ENCODE measurements at regions not wholly inside any gene's neighbourhood (a gene's known extent, or its start where the extent isn't known, plus 50 kb on each side); places are given as distances from the start of the nearest gene placed in this dataset.

DNA sequence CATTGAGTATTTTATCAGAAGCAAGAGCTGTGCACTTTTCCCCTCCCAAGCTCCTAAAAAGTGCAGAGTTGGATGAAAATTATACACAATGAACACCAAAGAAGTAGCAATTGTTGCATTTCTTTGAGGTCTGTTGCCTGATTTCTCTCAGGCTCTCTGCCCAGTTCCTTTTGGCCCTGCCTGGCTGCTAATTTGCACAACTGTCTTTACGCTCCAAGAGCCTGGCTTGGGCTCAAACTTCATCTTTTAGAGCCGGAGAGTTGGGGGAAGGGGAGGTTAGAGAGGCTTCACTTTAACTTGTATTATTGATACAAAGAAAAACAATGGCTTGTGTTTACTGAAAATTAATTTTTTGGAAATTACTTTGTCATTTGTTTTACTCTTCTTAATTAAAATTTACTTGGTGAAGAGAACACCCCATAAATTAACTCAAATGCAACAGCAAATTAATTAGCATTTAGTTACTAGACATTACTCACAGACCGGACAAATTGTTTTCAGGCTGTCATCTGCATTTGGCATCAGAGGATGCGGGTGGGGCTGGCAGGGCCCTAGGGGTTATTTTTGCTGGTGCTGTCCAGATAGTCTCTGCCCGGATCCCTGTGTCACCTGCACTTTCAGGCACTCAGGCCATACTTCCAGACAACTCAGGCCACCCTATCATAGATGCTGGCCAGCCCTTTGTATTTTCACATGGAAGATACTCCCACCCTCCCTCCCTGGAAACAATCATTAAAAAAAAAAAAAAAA lies 407.3 kb downstream of the NXPE2 start:
- DNase-seq: no peak

DNA sequence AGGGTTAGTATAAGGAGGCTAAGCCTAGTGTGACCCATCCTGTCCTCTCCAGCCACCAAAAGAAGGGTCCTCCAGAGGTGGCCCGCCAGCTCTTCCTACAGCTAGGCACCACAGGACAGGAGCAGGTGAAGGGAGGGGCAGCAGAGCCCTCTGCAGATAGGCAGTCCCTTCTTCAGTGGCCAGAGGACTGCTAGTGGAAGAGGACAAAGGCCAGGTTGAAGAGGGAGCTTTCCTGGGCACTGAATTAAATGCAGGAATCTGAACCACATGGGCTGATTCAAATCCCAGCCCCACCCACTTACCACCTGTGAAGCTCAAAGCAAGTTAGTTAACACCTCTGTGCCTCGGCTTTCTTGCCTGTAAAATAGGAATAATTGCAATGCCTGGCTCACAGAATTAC lies 409.5 kb downstream of the NXPE2 start:
- DNase-seq: no peak

DNA sequence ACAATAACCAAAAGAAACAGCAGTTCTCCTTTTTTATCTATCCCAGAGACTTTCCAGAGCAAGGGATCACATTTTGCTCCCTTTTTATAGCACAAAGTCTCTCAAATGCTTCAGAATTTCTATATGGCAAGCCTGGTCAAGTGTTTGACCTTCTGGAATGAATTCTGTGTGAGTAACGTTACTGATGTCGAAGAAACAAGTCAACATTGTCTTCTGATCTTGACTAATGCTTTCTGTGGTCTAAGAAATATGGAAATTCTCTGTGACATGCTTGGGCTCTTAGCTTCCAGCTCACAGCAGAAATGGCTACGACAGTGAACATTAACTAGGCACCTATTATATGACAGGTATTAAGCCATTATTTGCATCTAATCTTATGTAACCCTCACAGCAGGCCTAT lies 411.7 kb downstream of the CADM1 start:
- DNase-seq: no peak

DNA sequence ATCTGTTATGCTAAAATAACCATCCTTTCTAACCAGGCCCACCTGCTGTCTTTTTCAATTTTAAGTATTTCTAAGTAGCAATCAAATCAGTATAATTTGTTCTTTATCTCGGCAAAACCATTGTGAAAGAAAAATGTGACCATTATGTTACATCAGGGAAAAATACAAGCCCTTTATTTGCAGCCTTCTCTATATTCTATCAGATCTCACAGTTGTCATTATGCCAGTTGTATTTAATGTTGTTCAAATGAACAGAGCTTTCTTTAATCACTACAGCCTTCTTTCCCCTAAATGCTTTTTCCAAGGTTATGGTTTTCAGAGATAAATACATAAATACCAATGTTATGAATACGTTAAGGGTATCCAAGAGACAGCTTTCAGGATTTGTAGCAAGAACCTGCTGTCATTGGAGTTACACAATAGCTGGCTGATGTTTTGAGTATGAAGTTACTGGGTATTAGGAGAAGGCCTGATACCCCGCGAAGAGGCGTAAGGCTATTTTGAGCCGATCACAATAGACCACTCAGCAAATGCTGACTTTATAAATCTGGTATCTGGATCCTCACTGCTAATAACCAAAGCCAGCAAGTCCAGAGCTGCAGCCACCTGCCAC lies 406.3 kb downstream of the CADM1 start:
- no peak for DNase-seq

DNA sequence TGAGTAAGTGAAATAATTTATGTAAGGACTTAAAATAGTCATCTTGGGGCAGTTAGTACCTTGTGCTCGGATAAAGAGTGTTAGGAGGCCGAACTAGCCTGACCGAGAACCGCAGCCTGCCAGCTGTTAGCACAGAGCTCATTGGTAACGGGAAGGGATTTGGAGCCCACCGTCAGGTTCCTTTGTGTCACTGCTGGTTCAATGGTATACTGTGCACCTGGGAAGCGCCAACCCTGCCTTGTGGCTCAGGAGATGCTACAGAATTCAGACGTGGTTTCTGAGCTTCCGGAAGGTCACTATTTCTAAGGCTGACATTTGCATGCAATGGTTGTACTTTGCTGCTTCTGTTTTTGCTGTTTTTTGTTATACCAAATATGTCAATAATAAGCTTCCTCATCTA lies 403.5 kb downstream of the CADM1 start:
- no peak for DNase-seq

DNA sequence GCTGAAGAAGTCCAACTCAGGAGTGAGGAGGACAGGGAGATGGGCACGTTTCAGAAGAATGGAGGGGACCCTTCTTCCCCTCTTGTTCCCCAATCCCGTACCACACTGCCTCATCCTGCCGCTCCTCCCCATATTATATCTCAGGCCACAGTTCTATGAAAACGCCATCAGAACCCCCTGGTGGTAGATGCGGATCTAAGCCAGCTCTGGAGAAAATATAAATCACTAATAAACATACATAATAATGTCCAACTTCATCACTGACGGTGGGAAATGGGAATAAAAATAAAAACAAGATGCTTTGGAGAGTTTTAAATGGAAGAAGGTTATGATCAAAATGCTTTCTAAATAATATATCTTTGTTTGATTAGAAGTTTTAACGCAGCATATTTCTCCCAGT lies 400.3 kb downstream of the CADM1 start:
- DNase-seq: no peak

DNA sequence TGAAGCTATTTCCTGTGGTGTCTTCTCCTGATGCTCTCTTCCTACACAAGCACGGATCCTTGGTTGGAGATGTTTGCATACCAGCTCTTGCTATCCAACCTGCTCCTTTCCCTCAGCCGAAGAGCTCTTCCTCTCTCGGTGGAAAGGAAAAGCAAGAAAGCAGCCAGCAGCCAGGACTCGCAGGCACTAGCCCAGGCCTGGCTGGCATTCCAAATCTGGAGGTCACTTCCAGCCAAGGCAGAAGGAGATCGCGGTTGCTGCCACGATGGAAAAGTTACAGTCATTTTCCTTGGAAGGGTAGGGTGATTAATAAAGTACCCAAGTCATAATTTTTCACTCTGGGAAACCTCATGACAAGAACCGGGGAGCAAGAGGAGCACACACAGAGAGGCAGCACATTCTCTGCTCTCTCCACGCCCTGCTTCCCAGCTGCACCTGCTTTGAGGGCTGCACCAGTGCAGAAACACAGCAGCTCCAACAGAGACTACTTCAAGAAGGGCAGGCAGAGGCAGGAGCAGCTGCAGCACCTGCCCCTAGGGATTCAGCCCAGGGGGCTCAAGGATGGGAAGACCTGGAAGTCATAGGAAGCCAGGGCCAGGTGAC lies 399.3 kb downstream of the CADM1 start:
- no peak for DNase-seq

DNA sequence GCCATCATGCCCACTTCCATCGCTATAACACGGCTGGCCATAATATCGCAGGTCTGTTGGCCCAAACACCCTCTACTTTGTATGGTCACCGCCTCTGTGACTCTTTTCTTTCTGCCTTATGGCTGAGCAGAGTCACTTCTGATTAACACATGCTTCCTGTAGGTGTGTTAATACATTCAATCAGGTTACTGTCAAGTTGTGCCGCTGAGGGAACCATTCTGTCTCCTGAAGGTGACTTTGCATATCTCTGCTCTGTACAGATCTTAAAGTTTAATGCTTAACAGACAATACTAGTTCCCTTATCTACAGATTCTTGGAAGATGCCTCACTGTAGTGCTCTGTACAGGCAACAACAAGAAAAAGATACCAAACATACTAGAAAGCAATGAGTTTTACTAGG lies 393.1 kb downstream of the CADM1 start:
- DNase-seq: no peak

DNA sequence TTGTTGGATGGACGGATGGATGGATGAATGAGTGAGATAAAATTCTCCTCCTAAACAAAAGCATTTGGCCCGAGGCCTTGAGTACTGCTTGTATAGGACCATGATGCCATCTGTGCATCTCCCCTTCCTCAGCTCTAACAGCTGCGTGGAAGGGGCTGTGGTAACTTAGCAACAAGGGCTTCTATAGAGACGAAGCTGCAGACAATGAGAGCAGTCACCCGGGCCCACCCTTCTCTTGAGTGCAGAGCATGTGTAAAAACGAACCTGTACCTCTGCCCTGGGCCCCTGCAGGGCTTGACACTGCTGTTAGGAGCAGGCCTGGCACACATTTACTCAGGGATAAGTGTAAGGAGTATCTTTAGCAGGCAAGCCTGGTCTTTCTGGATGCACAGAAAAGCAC lies 391.5 kb downstream of the CADM1 start:
- no peak for DNase-seq

DNA sequence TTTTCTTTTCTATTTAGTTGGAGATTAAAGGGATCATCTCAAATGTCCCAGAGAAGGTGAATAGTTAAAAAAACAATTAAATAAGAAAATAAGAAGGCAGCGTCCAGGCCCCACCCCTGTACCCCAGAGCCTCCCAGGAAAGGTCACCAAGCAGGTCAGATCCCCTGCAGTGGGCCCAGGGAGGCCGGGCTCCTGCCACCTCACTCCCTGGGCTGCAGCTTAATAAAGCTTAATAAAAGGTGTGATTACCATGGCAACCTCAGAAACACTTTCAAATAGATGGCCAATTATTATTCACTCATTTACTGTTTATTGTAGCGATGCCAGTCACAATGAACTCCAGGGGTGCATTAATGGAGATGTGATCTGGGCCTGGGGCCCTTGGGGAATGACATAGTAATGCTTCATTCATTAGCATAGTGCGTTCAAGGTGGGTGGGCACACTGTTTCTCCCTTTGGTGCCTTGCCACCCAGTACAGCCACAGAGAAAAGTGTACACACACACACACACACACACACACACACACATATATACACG lies 386.2 kb downstream of the CADM1 start:
- no peak for DNase-seq

DNA sequence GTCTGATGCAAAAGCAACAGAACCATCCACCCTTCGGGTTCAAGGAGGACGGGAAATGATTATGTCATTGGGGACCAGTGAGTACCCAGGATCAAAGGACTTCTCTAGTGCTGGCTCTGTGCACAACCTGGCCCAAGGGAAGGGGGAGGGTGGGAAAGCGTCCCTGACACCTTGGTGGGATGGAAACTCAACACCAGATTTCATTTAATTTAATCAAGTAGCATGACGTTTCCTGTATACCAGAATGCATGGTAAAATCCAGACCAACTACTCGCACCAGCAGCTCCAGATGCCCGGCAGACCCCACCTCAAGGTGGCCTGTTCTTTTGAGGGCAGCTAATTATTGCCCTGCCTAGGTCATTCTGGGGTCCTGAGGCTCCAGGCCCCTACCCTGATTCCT lies 385.1 kb downstream of the CADM1 start:
- DNase-seq: no peak
